GM20000 (cell line): ENCODE measurements at regions not wholly inside any gene's neighbourhood (a gene's known extent, or its start where the extent isn't known, plus 50 kb on each side); places are given as distances from the start of the nearest gene placed in this dataset.
"Not testable (repeated sequence)": the region's sequence is repeated elsewhere in the genome, so short reads cannot be mapped to it uniquely, and the experiment has no call there.

Source experiments
- DNase-seq: peaks from one replicate; pipeline ENCODE4 v3.0.0; 2012; ENCODE audit warnings: low spot score
- CTCF ChIP-seq: IDR thresholded peaks from 2 replicates; pipeline ENCODE4 v1.5.1; 2012; ENCODE audit warnings: mild to moderate bottlenecking, control low read depth; ENCODE audit errors: extremely low read depth, missing control alignments

- DNase-seq: no peak
- no peak for TF ChIP-seq CTCF
These were observed 315.4 kb upstream of the LRRC3B start for GRCh38 chr3:26307192-26307591.

- TF ChIP-seq CTCF: no peak
- DNase-seq: no peak
These were observed 314.8 kb upstream of the LRRC3B start for GRCh38 chr3:26307787-26308186.

- TF ChIP-seq CTCF: no peak
- DNase-seq: no peak
These were observed 314.1 kb upstream of the LRRC3B start for GRCh38 chr3:26308454-26308853.

- DNase-seq: not testable (repeated sequence)
These were observed 313.0 kb upstream of the LRRC3B start for GRCh38 chr3:26309536-26309935.

DNA sequence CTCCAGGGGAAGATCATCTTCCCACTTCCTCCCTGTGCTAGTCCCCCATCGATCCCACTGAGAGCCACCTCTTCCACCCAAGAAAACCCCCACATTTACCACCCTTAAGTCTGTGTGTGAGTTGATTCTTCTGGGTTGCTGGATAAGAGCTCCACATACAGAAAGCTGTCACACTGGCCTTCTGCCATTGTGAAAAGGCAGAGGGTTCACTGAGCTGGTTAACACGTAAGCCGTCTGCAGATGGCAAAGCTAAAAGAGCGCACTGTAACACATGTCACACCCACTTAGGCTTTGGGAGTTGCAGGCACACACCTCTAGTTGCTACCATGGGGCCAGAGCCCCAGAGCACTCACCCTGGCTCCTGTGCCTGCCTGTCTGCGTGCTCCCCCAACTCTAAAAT lies 309.8 kb upstream of the LRRC3B start:
- DNase-seq: no peak
- no peak for TF ChIP-seq CTCF

- no peak for DNase-seq
- no peak for TF ChIP-seq CTCF
These were observed 306.1 kb upstream of the LRRC3B start for GRCh38 chr3:26316472-26316871.

GRCh38 chr3:26323741-26324140 lies 298.8 kb upstream of the LRRC3B start:
- DNase-seq: not testable (repeated sequence)

- TF ChIP-seq CTCF: no peak
- DNase-seq: no peak
These were observed 282.6 kb upstream of the LRRC3B start for GRCh38 chr3:26340001-26340400.

DNA sequence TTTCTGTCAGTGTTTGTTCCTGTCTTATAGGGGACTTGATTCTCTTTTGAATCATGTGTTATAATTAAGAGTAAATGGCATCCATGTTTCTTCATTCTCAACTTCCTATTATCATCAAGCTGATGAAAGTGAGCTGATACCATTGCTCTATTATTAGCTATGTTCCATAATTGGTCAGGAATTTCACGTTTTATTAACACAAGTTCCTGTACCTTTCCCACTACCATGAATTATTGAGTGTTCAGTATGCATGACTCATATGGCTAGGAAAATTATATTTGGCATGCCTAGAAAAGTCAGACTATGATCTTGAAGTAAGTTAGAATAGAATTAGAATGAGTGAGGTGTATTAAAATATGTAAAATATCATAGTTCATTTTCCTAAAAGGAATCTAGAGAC lies 278.9 kb upstream of the LRRC3B start:
- no peak for TF ChIP-seq CTCF
- DNase-seq: no peak
